ENCODE measurements at regions not wholly inside any gene's neighbourhood (a gene's known extent, or its start where the extent isn't known, plus 50 kb on each side); places are given as distances from the start of the nearest gene placed in this dataset.

DNA sequence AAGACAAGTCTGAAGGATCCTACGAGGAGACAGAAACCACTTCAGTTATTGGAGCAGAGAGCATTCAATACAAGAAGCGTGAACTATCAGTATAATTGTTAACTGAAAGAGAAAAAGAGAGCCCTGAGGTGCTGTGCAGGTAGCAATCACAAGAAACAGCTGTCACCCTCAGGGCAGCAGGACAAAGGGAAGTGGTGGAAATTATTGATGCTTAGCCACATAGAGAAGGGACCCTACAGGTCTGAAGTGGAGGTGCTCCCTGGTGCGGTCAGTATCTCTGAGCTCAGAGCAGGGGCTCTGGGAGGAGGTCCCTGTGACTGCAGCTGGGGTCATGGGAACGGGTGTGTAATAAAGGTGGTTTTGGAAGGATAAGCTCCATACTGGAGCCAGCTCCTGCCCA is 97.8 kb upstream of the KLF6 start:
- H3K9me3 ChIP-seq (ENCODE audit: control insufficient read depth in 4 of 4, low read length in 3 of 4) = peaks cover 0 to 3% (median 0%) of the 10 kb centered on the region in 4 donors
- no peak overlapping the region for H3K4me3 ChIP-seq (ENCODE audit: low read depth in 1 of 3, low read length in 3 of 3)
- H3K27me3 ChIP-seq (ENCODE audit: control insufficient read depth in 4 of 4, insufficient read depth in 4 of 4, low read length in 3 of 4) = peaks cover 0 to 4% (median 0%) of the 10 kb centered on the region in 4 donors
- H3K36me3 ChIP-seq (ENCODE audit: control insufficient read depth in 4 of 4, insufficient read depth in 3 of 4, low read depth in 1 of 4, low read length in 3 of 4) = no peaks in the 10 kb centered on the region
- DNase-seq (ENCODE audit: low spot score) = no peak
- H3K4me1 ChIP-seq (ENCODE audit: control insufficient read depth in 4 of 4, insufficient read depth in 4 of 4, low read length in 3 of 4) = peaks cover 0 to 5% (median 0%) of the 10 kb centered on the region in 4 donors
- 94% methylated on average over 4 of the region's 4 CpGs for WGBS
- H3K9ac ChIP-seq (ENCODE audit: low read depth in 1 of 2, low read length in 2 of 2) = no peak overlapping the region
- TF ChIP-seq FOXA2 (IDR thresholded peaks at IDR 0.05) = no peak
- no peak for TF ChIP-seq RAD21 (IDR thresholded peaks at IDR 0.05)
- no peak for TF ChIP-seq FOXA1 (IDR thresholded peaks at IDR 0.05)
- TF ChIP-seq JUND (IDR thresholded peaks at IDR 0.05) = no peak
- TF ChIP-seq TAF1 (conservative IDR thresholded peaks at IDR 0.05) = no peak
- no peak for TF ChIP-seq ZBTB33 (IDR thresholded peaks at IDR 0.05)
- TF ChIP-seq, protein P1, sequence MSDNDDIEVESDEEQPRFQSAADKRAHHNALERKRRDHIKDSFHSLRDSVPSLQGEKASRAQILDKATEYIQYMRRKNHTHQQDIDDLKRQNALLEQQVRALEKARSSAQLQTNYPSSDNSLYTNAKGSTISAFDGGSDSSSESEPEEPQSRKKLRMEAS (IDR thresholded peaks at IDR 0.05) = no peak
- TF ChIP-seq GABPA (IDR thresholded peaks at IDR 0.05 in 1 of 2, conservative IDR thresholded peaks at IDR 0.05 in 1 of 2) = no peak
- TF ChIP-seq, protein P2, sequence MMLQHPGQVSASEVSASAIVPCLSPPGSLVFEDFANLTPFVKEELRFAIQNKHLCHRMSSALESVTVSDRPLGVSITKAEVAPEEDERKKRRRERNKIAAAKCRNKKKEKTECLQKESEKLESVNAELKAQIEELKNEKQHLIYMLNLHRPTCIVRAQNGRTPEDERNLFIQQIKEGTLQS (IDR thresholded peaks at IDR 0.05) = no peak
- TF ChIP-seq NR2F2 (IDR thresholded peaks at IDR 0.05) = no peak
- no peak for TF ChIP-seq EGR1 (IDR thresholded peaks at IDR 0.05; ENCODE audit: low read depth in 2 of 2)
- TF ChIP-seq YY1 (IDR thresholded peaks at IDR 0.05) = no peak
- no peak for TF ChIP-seq RXRA (IDR thresholded peaks at IDR 0.05)
- TF ChIP-seq HNF4A (conservative IDR thresholded peaks at IDR 0.05) = no peak
- no peak for TF ChIP-seq CTCF (IDR thresholded peaks at IDR 0.05; ENCODE audit: low read depth, low read length, missing input control)
- TF ChIP-seq SP1 (IDR thresholded peaks at IDR 0.05) = no peak
- no peak for TF ChIP-seq REST (IDR thresholded peaks at IDR 0.05)
- TF ChIP-seq HNF4G (IDR thresholded peaks at IDR 0.05) = no peak
- no peak overlapping the region for H3K27ac ChIP-seq (ENCODE audit: low read depth in 1 of 2, low read length in 2 of 2)

Measured in liver (tissue), 8 donors.